RWPE1 (cell line): ENCODE measurements at regions not wholly inside any gene's neighbourhood (a gene's known extent, or its start where the extent isn't known, plus 50 kb on each side); places are given as distances from the start of the nearest gene placed in this dataset.

Source experiments
- CTCF ChIA-PET: fragments of 350-600 bp; sonication (Branson Sonifier 250); formaldehyde crosslinking; extraction: SDS; loops from one replicate; lab custom pipeline; 2021; lab: Yijun Ruan, JAX
- POLR2A ChIA-PET: fragments of 400-600 bp; formaldehyde crosslinking; extraction: SDS; loops from one replicate; lab custom pipeline; 2020; ENCODE audit warnings: antibody characterized with exemption; ENCODE audit not compliant: low non-redundant PET; lab: Yijun Ruan, JAX
- DNase-seq: peaks from one replicate; pipeline ENCODE4 v3.0.0; 2012; ENCODE audit warnings: low spot score
- H3K27ac ChIP-seq: fragments of 450-650 bp; 2 replicates; pipeline ENCODE4 v1.5.1; 2017
- CTCF ChIP-seq: fragments of 450-650 bp; conservative IDR thresholded peaks from 2 replicates; pipeline ENCODE4 v1.5.1; 2017; ENCODE audit warnings: low read depth, mild to moderate bottlenecking

GRCh38 chr4:62548108-62548524, 1348.0 kb downstream of the ADGRL3 start:
- DNase-seq: no peak
- ChIA-PET CTCF (no interaction called here), POLR2A (no interaction called here)
- no peak overlapping the region for H3K27ac ChIP-seq
- TF ChIP-seq CTCF: no peak

GRCh38 chr4:62544428-62544827, 1344.3 kb downstream of the ADGRL3 start:
- ChIA-PET POLR2A (no interaction called here), CTCF (no interaction called here)
- no peak for TF ChIP-seq CTCF
- no peak overlapping the region for H3K27ac ChIP-seq
- no peak for DNase-seq

- ChIA-PET CTCF (no interaction called here), POLR2A (no interaction called here)
- no peak for TF ChIP-seq CTCF
Measured at GRCh38 chr4:62543002-62543401, 1342.9 kb downstream of the ADGRL3 start.

GRCh38 chr4:62533573-62533972, 1333.4 kb downstream of the ADGRL3 start:
- ChIA-PET POLR2A (no interaction called here), CTCF (no interaction called here)
- no peak for TF ChIP-seq CTCF
- H3K27ac ChIP-seq: no peak overlapping the region
- DNase-seq: no peak

More at GRCh38 chr4:62543002-62543401, 1342.9 kb downstream of the ADGRL3 start:
- no peak overlapping the region for H3K27ac ChIP-seq
- no peak for DNase-seq

- no peak for TF ChIP-seq CTCF
- ChIA-PET CTCF (no interaction called here), POLR2A (no interaction called here)
- no peak overlapping the region for H3K27ac ChIP-seq
- DNase-seq: no peak
Measured at GRCh38 chr4:62531731-62532130, 1331.6 kb downstream of the ADGRL3 start.

GRCh38 chr4:62531264-62531663, 1331.1 kb downstream of the ADGRL3 start:
- ChIA-PET POLR2A (no interaction called here), CTCF (no interaction called here)
- no peak overlapping the region for H3K27ac ChIP-seq
- TF ChIP-seq CTCF: no peak
- no peak for DNase-seq

GRCh38 chr4:62528874-62529273, 1328.7 kb downstream of the ADGRL3 start:
- DNase-seq: no peak
- no peak for TF ChIP-seq CTCF
- ChIA-PET CTCF (no interaction called here), POLR2A (no interaction called here)
- H3K27ac ChIP-seq: no peak overlapping the region
